Activated CD4-positive, alpha-beta T cell treated with anti-CD3 and anti-CD28 coated beads, Interleukin-2, Interleukin-6, amounts not matched to agents 100 ng/mL and 50 ng/mL, durations not matched to agents 16 hours and 8 hours (primary cell): ENCODE measurements at regions not wholly inside any gene's neighbourhood (a gene's known extent, or its start where the extent isn't known, plus 50 kb on each side); places are given as distances from the start of the nearest gene placed in this dataset.

Experiments used
- DNase-seq: peaks from one replicate; pipeline ENCODE4 v3.0.0-alpha.2; 2020

GRCh38 chrX:17206584-17206983 lies 168.4 kb upstream of the NHS start:
- DNase-seq: no peak

- no peak for DNase-seq
These were observed 160.0 kb upstream of the NHS start for GRCh38 chrX:17214962-17215361.

DNA sequence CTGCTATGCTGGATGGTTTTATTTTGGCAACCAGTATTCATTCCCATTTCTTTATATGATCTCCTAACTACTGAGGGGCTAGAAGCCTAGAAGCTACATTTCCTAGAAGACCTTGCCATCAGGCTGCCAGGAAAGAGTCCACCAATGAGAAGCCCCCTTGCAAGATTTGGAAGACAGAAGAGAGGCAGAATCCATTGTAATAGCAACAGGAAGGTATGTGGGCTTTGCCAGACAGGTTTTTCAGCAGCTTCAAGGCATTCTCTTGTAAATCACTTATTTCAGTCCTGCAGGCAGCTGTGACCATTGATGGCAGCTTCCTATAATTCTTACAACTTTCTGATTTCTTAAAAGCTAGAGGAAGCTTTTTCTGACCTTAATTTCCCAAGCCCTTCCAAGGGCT lies 148.3 kb upstream of the NHS start:
- no peak for DNase-seq

DNA sequence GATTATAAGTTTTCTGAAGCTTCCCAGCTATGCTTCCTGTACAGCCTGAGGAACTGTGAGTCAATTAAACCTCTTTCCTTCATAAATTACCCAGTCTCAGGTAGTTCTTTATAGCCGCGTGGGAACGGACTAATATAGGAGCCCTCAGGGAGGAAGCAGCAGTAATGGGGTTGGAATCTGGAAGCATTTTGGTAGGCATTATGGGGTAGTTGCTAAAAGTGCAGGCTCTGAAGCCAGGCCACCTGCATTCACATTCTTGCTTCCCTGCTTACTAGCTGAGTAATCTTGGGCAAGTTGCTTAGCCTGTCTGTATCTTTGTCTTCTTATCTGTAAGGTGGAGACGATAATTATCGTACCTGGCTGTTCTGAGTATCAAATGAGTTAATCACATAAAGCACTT lies 137.9 kb upstream of the NHS start:
- no peak for DNase-seq

DNA sequence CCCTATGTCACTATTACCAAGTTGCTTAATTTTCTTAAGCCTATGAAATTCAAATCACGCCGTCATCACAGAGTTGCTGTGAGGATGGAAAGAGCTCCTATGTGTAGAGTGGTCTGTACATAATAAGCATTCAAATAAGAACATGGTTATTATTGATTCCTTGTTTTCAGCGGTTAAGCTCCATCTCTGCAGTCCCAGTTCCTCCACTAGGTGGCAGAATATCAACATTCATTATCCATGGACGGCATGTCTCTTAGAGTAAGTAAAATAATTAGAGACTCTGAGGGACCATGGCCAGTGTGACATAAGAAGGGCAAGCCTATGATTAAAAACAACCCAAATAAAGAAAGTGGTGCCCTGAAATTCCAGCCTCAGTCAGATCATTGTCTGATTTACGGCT lies 132.5 kb upstream of the NHS start:
- peak; percentile 62 for DNase-seq

- no peak for DNase-seq
These were observed 127.9 kb upstream of the NHS start for GRCh38 chrX:17247144-17247543.

GRCh38 chrX:17262123-17262522 lies 112.9 kb upstream of the NHS start:
- no peak for DNase-seq

GRCh38 chrX:17266136-17266535 lies 108.9 kb upstream of the NHS start:
- no peak for DNase-seq

- no peak for DNase-seq
These were observed 96.0 kb upstream of the NHS start for GRCh38 chrX:17278961-17279360.

GRCh38 chrX:17285983-17286382 lies 89.0 kb upstream of the NHS start:
- DNase-seq: no peak

DNA sequence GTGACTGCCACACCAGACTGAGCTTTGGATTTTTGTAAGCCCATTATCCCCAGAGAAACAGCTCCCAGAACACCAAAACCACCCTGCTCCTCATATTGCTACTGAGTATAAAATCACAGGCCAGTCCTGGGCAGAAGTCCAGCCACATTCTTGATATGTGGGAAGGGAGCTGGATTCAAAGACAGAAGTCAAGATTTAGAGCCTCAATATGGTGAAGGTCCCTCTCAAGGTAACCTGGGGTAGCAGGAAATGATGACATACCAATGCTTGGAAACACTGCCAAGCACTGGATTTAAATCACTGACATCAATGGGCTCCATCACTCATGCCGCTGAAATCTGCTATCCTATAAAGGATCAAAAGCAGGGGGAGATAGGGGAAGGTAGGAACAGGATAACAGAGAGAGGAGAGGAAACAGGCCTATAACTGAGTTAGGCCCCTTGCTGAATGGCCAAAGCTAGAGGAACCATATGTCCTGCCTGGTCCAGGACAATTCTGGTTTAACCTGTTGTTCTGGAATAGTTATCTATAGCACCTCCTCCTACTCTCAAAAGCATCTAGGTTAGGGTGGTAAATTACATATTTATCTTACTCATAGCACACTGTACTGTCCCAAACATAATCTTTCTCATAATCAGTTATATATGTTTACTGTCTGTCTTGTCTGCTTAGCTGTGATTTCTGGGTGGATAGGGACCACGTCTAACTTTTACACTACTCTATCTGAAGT lies 83.7 kb upstream of the NHS start:
- no peak for DNase-seq

DNA sequence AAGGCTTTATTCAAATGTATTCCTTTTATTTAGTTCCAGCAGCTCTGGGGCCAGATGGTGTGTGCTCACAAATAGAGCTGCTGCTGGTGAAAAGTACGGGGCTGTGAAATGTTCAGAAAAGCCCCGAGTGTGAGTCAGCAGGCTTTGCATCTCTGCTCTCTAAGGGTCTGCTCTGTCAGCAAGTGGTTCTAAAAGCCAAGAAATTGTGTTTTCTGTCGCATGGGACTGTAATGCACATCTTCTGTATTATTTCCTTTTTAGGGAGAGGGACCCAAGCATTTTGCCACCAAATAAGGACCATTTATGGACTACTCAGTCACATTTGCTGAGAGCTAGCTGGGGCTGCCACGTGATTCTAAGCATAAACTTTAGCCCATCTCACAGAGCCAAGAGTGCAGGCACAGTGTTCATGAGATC lies 82.9 kb upstream of the NHS start:
- DNase-seq: no peak

- DNase-seq: no peak
These were observed 80.4 kb upstream of the NHS start for GRCh38 chrX:17294561-17294960.

- no peak for DNase-seq
These were observed 79.2 kb upstream of the NHS start for GRCh38 chrX:17295791-17296190.

GRCh38 chrX:17298564-17298963 lies 76.4 kb upstream of the NHS start:
- no peak for DNase-seq

DNA sequence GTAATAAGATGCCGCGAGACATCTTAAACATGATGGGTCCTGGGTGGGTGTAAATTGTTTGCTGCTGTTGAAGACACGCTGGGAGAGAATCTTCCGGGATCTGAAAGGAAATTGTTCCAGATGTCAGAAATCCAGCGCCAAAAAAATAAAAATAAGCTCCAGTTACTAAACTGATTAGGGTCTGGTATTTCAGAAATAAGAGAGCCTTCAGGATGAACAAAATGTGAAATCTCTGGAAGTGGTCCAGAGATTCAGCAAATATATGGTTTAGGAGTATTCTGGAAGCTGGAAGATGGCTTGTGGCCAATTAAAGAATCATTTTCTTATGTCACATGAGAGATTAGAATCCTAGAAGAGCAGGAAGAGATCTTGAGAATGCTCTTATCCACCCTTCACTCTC lies 75.8 kb upstream of the NHS start:
- DNase-seq: no peak

DNA sequence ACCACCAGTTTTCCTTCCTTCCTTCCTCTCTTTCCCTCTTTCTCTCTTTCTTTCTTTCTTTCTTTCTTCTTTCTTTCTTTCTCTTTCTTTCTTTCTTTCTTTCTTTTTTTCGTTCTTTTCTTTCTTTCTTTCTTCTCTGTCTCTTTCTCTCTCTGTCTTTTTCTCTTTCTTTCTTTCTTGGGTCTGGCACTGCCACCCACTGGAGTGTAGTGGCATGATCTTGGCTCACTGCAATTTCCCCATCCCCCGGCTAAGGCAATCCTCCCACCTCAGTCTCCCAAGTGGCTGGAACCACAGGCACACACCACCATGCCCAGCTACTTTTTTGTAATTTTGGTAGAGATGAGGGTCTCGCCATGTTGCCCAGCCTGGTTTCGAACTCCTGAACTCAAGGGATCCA lies 51.6 kb upstream of the NHS start:
- no peak for DNase-seq
